ENCODE measurements at regions not wholly inside any gene's neighbourhood (a gene's known extent, or its start where the extent isn't known, plus 50 kb on each side); places are given as distances from the start of the nearest gene placed in this dataset.

- no peak for TF ChIP-seq CTCF (IDR thresholded peaks at IDR 0.05 in 8 of 11, conservative IDR thresholded peaks at IDR 0.05 in 3 of 11)
- no peak for TF ChIP-seq POLR2AphosphoS5 (IDR thresholded peaks at IDR 0.05)
- no peak for TF ChIP-seq POLR2A (IDR thresholded peaks at IDR 0.05)
Measured at GRCh38 chr10:108690530-108690929, 1232.8 kb downstream of the XPNPEP1 start.

Data from spleen (tissue), 7 donors.